ENCODE measurements at regions not wholly inside any gene's neighbourhood (a gene's known extent, or its start where the extent isn't known, plus 50 kb on each side); places are given as distances from the start of the nearest gene placed in this dataset.

GRCh38 chr6:105664931-105665330 lies 262.0 kb upstream of the PREP start:
- TF ChIP-seq PATZ1 (CRISPR knock-in tag; IDR thresholded peaks at IDR 0.05; ENCODE audit: borderline replicate concordance) (no peak), SNAI2 (CRISPR knock-in tag; IDR thresholded peaks at IDR 0.05) (no peak), ZNF70 (CRISPR knock-in tag; IDR thresholded peaks at IDR 0.05) (no peak), TSHZ2 (CRISPR knock-in tag; IDR thresholded peaks at IDR 0.05) (no peak), ARNTL (CRISPR knock-in tag; IDR thresholded peaks at IDR 0.05; ENCODE audit: borderline replicate concordance, low read depth) (no peak), TCF4 (CRISPR knock-in tag; IDR thresholded peaks at IDR 0.05; ENCODE audit: borderline replicate concordance) (no peak), RARB (CRISPR knock-in tag; IDR thresholded peaks at IDR 0.05) (no peak), POU6F1 (CRISPR knock-in tag; IDR thresholded peaks at IDR 0.05; ENCODE audit: borderline replicate concordance, low read depth) (no peak), OSR1 (CRISPR knock-in tag; IDR thresholded peaks at IDR 0.05) (no peak), ZFP30 (CRISPR knock-in tag; IDR thresholded peaks at IDR 0.05) (no peak), ZC3H10 (CRISPR knock-in tag; IDR thresholded peaks at IDR 0.05) (no peak), GLIS3 (CRISPR knock-in tag; IDR thresholded peaks at IDR 0.05) (no peak), ISL1 (CRISPR knock-in tag; IDR thresholded peaks at IDR 0.05) (no peak), CSDC2 (CRISPR knock-in tag; IDR thresholded peaks at IDR 0.05) (no peak), BACH2 (CRISPR knock-in tag; IDR thresholded peaks at IDR 0.05; ENCODE audit: borderline replicate concordance) (no peak), CSRNP3 (CRISPR knock-in tag; IDR thresholded peaks at IDR 0.05) (no peak), ZNF565 (CRISPR knock-in tag; conservative IDR thresholded peaks at IDR 0.05; ENCODE audit: low read depth) (no peak), ESRRG (CRISPR knock-in tag; IDR thresholded peaks at IDR 0.05) (no peak), PPARA (CRISPR knock-in tag; IDR thresholded peaks at IDR 0.05; ENCODE audit: borderline replicate concordance) (no peak)
- ATAC-seq = no peak

- no peak for ATAC-seq
Measured at GRCh38 chr6:105651969-105652368, 249.1 kb upstream of the PREP start.

More at GRCh38 chr6:105651969-105652368, 249.1 kb upstream of the PREP start:
- TF ChIP-seq OSR1 (CRISPR knock-in tag; IDR thresholded peaks at IDR 0.05) (no peak), CSRNP3 (CRISPR knock-in tag; IDR thresholded peaks at IDR 0.05) (no peak), TOX (CRISPR knock-in tag; IDR thresholded peaks at IDR 0.05; ENCODE audit: borderline replicate concordance) (no peak), RARB (CRISPR knock-in tag; IDR thresholded peaks at IDR 0.05) (no peak), CSDC2 (CRISPR knock-in tag; IDR thresholded peaks at IDR 0.05) (no peak), ZC3H10 (CRISPR knock-in tag; IDR thresholded peaks at IDR 0.05) (no peak), ZNF8 (CRISPR knock-in tag; IDR thresholded peaks at IDR 0.05) (no peak), ZNF565 (CRISPR knock-in tag; conservative IDR thresholded peaks at IDR 0.05; ENCODE audit: low read depth) (no peak)

Data from SK-N-SH treated with all-trans-retinoic acid at 6 μM for 48 hours (cell line).